ENCODE measurements at regions not wholly inside any gene's neighbourhood (a gene's known extent, or its start where the extent isn't known, plus 50 kb on each side); places are given as distances from the start of the nearest gene placed in this dataset.
"Not testable (repeated sequence)": the region's sequence is repeated elsewhere in the genome, so short reads cannot be mapped to it uniquely, and the experiment has no call there.

DNA sequence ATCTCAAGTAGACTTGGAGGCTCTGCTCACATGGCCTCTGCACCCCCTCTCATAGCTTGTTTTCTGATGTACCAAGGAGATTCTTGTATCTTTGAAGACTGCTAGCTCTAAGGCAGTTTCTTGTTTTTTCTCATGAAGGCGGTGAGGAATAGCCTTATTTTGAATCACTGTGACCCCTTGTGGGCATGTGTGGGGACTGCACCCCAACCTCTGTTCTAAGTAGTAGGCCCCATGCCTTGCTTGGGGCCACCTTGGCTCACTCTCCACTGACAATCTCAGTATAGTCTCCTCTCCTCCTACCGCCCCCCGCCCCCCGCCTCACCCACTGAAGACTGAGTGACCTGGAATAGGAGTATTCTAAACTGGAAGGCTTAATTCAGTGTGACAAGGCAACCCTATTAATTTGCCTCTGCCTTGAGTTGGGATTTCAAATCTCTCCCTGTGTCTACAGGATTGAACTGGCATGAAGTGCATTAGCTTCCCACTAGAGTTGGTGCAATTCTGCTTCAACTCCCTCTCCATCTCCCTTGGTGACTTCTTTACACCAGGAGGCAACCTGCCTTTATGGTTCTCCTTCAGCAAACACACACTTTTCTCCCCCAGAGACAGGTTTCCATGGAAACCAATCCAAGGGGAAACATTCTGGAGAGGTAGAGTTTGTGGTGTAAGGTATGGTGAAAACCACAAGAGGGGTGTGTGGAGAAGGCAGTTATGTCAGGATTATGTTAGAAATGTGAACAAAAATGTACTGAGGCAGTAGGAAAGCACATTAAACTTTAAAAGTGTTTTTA, 75.4 kb upstream of the ECI2 start:
- TF ChIP-seq, protein P1, sequence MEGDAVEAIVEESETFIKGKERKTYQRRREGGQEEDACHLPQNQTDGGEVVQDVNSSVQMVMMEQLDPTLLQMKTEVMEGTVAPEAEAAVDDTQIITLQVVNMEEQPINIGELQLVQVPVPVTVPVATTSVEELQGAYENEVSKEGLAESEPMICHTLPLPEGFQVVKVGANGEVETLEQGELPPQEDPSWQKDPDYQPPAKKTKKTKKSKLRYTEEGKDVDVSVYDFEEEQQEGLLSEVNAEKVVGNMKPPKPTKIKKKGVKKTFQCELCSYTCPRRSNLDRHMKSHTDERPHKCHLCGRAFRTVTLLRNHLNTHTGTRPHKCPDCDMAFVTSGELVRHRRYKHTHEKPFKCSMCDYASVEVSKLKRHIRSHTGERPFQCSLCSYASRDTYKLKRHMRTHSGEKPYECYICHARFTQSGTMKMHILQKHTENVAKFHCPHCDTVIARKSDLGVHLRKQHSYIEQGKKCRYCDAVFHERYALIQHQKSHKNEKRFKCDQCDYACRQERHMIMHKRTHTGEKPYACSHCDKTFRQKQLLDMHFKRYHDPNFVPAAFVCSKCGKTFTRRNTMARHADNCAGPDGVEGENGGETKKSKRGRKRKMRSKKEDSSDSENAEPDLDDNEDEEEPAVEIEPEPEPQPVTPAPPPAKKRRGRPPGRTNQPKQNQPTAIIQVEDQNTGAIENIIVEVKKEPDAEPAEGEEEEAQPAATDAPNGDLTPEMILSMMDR (IDR thresholded peaks at IDR 0.05; ENCODE audit: insufficient read depth, low read length), result peak; percentile 89
- DNase-seq (ENCODE audit: low read depth), result peak; percentile 71
- no peak overlapping the region for H3K4me3 ChIP-seq (ENCODE audit: low read depth, low read length)

DNA sequence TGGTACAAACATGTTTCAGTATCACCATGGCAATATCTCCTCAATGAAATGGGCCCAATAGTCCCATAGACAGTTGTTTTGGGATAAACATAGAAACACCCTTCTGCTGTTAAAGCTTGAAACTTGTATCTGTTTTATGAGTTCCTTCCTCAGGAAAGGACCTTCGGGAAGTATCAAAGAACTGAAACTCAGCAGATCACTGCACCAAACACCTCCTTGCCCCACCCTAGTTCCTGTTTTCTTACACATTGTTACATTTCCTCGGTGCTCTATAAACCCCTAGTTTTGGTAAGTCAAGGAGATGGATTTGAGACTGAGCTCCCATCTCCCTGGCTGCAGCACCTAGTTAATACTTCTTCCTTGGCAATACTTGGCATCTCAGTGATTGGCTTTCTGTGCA, 73.8 kb upstream of the ECI2 start:
- TF ChIP-seq, protein P1 (IDR thresholded peaks at IDR 0.05; ENCODE audit: insufficient read depth, low read length), result no peak
- no peak overlapping the region for H3K4me3 ChIP-seq (ENCODE audit: low read depth, low read length)
- DNase-seq (ENCODE audit: low read depth), result no peak

DNA sequence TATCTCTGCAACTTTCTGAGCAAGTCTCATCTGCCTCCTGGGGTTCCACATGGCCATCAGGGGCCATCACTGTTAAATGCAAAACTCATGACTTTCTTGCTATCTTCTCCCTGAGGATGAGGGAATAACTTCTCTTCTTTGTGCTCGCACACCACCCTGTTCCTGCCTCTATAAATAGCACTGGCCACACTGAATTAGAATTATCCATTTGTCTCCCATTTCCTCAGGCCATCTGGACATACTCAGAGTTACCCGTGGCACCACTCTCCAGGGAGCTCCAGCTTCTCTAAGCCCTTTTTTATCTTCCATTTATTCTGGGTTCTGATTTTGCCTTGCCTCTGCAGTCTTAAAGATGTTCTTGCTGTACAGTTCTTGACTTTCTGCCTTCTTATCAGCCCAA, 72.8 kb upstream of the ECI2 start:
- DNase-seq (ENCODE audit: low read depth), result peak; percentile 16
- no peak overlapping the region for H3K4me3 ChIP-seq (ENCODE audit: low read depth, low read length)
- TF ChIP-seq, protein P1 (IDR thresholded peaks at IDR 0.05; ENCODE audit: insufficient read depth, low read length), result no peak

DNA sequence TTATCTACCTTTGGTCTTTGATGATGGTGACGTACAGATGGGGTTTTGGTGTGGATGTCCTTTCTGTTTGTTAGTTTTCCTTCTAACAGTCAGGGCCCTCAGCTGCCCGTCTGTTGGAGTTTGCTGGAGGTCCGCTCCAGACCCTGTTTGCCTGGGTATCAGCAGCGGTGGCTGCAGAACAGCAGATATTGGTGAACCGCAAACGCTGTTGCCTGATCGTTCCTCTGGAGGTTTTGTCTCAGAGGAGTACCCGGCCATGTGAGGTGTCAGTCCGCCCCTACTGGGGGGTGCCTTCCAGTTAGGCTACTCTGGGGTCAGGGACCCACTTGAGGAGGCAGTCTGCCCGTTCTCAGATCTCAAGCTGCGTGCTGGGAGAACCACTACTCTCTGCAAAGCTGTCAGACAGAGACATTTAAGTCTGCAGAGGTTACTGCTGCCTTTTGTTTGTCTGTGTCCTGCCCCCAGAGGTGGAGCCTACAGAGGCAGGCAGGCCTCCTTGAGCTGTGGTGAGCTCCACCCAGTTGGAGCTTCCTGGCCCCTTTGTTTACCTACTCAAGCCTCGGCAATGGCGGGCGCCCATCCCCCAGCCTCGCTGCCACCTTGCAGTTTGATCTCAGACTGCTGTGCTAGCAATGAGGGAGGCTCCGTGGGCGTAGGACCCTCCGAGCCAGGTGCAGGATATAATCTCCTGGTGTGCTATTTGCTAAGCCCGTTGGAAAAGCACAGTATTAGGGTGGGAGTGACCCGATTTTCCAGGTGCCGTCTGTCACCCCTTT, 68.5 kb upstream of the ECI2 start:
- H3K4me3 ChIP-seq (ENCODE audit: low read depth, low read length); DNase-seq (ENCODE audit: low read depth): not testable (repeated sequence)

DNA sequence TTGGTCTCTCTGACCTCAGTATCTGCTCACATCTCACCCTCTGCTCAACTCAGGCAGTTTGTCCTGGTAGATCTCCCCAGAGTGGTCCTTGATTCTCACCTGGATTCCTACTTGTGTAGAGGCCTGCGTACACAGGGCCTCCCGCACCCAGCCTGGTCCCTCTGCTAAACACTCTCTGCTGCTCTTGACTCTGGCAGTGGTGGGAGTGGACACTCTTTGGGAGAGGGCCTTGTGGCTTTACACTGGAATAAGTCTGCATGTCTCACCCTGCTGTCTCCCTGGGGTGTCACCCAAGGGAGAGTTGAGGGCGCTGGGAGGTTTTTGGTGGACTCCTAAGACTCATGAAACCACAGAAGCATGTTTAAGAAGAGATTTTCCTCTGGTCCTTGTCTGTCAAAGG, 57.3 kb upstream of the ECI2 start:
- no peak overlapping the region for H3K4me3 ChIP-seq (ENCODE audit: low read depth, low read length)
- no peak for DNase-seq (ENCODE audit: low read depth)
- TF ChIP-seq, protein P1 (IDR thresholded peaks at IDR 0.05; ENCODE audit: insufficient read depth, low read length), result no peak

DNA sequence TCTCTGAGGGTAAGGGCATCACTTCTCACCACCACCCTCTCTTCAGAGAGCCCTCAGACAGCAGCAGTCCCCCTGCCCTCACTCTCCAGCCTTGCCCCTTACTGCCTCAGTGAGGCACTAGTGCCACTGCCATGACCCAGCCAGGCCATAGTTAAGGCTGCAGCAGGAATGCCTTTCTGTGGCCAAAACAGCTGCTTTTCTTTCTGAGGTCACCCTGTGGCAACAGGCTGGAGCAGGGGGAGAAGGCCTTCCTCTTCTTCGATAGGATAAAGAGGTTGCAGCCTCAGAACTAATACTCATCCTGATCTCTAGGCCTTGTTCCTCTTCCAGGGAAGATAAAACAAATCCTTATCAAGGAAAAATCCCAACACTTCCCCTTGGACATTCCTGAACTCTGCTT, 56.8 kb upstream of the ECI2 start:
- H3K4me3 ChIP-seq (ENCODE audit: low read depth, low read length), result no peak overlapping the region
- TF ChIP-seq, protein P1 (IDR thresholded peaks at IDR 0.05; ENCODE audit: insufficient read depth, low read length), result no peak
- no peak for DNase-seq (ENCODE audit: low read depth)

DNA sequence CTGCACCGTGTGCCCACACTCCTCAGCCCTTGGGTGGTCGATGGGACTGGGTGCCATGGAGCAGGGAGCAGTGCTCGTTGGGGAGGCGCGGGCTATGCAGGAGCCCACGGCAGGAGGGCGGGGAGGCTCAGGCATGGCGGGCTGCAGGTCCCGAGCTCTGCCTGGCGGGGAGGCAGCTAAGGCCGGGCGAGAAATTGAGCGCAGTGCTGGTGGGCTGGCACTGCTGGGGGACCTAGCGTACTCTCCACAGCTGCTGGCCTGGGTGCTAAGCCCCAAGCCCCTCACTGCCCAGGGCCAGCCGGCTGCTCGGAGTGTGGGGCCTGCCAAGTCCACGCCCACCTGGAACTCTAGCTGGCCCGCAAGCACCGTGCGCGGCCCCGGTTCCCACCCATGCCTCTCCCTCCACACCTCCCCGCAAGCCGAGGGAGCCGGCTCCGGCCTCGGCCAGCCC, 55.9 kb upstream of the ECI2 start:
- no peak overlapping the region for H3K4me3 ChIP-seq (ENCODE audit: low read depth, low read length)

More for the DNA sequence above, 55.9 kb upstream of the ECI2 start:
- no peak for DNase-seq (ENCODE audit: low read depth)
- TF ChIP-seq, protein P1 (IDR thresholded peaks at IDR 0.05; ENCODE audit: insufficient read depth, low read length), result no peak

All from fibroblast of the aortic adventitia (primary cell).